ENCODE measurements at regions not wholly inside any gene's neighbourhood (a gene's known extent, or its start where the extent isn't known, plus 50 kb on each side); places are given as distances from the start of the nearest gene placed in this dataset.

DNA sequence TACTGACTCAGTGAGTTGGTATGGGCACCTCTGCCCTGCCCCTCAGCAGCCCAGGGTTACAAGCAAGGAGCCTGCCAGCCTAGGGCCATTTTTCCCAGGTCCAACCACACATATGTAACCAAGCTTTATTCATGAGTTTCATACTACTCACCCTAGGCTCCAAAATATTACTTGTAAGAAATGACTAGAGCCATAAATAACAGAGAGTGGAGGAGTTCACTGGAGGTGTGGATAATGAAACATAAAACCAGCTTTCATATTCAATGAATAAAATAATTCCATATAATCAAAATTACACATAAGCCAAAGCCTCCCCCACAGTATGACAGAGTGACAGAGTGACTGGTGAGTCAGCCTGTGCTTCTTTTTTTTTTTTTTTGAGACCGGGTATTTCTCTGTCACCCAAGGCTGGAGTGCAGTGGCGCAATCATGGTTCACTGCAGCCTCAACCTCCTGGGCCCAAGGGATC, 229.8 kb upstream of the SASH1 start:
- no peak overlapping the region for H3K4me3 ChIP-seq (replicated peaks; ENCODE audit: insufficient read depth, low read length)
- TF ChIP-seq GABPA (IDR thresholded peaks at IDR 0.05; ENCODE audit: low read depth) = no peak
- TF ChIP-seq, protein P1, sequence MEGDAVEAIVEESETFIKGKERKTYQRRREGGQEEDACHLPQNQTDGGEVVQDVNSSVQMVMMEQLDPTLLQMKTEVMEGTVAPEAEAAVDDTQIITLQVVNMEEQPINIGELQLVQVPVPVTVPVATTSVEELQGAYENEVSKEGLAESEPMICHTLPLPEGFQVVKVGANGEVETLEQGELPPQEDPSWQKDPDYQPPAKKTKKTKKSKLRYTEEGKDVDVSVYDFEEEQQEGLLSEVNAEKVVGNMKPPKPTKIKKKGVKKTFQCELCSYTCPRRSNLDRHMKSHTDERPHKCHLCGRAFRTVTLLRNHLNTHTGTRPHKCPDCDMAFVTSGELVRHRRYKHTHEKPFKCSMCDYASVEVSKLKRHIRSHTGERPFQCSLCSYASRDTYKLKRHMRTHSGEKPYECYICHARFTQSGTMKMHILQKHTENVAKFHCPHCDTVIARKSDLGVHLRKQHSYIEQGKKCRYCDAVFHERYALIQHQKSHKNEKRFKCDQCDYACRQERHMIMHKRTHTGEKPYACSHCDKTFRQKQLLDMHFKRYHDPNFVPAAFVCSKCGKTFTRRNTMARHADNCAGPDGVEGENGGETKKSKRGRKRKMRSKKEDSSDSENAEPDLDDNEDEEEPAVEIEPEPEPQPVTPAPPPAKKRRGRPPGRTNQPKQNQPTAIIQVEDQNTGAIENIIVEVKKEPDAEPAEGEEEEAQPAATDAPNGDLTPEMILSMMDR (IDR thresholded peaks at IDR 0.05; ENCODE audit: insufficient read depth, low read length) = no peak
- TF ChIP-seq POLR2AphosphoS5 (IDR thresholded peaks at IDR 0.05; ENCODE audit: low read depth) = no peak
- TF ChIP-seq SPI1 (IDR thresholded peaks at IDR 0.05; ENCODE audit: borderline replicate concordance, low read depth) = no peak
- TF ChIP-seq, protein P2, sequence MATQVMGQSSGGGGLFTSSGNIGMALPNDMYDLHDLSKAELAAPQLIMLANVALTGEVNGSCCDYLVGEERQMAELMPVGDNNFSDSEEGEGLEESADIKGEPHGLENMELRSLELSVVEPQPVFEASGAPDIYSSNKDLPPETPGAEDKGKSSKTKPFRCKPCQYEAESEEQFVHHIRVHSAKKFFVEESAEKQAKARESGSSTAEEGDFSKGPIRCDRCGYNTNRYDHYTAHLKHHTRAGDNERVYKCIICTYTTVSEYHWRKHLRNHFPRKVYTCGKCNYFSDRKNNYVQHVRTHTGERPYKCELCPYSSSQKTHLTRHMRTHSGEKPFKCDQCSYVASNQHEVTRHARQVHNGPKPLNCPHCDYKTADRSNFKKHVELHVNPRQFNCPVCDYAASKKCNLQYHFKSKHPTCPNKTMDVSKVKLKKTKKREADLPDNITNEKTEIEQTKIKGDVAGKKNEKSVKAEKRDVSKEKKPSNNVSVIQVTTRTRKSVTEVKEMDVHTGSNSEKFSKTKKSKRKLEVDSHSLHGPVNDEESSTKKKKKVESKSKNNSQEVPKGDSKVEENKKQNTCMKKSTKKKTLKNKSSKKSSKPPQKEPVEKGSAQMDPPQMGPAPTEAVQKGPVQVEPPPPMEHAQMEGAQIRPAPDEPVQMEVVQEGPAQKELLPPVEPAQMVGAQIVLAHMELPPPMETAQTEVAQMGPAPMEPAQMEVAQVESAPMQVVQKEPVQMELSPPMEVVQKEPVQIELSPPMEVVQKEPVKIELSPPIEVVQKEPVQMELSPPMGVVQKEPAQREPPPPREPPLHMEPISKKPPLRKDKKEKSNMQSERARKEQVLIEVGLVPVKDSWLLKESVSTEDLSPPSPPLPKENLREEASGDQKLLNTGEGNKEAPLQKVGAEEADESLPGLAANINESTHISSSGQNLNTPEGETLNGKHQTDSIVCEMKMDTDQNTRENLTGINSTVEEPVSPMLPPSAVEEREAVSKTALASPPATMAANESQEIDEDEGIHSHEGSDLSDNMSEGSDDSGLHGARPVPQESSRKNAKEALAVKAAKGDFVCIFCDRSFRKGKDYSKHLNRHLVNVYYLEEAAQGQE (IDR thresholded peaks at IDR 0.05; ENCODE audit: insufficient replicate concordance, low read depth) = no peak
- DNase-seq (ENCODE audit: low read depth in 1 of 2, low spot score in 1 of 2) = no peak
- no peak overlapping the region for H3K27ac ChIP-seq (replicated peaks)
- no peaks in the 10 kb centered on the region for H3K27me3 ChIP-seq (ENCODE audit: insufficient read depth, poor library complexity, severe bottlenecking)

DNA sequence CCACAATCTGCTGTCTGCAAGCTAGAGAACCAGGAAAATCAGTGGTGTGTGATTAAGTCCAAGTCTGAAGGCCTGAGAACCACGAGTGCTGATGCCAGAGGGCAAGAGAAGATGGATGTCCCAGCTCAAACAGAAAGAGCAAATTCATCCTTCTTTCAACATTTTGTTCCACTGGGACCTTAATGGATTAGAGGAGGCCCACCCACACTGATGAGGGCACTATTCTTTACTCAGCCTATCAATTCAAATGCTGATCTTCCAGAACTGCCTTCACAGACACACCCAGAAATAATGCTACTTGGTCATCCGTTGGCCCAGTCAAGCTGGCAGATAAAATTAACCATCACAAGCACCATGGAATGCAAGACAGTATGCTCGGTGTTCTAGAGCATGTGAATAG, 226.6 kb upstream of the SASH1 start:
- Histone ChIP-seq H3K27ac (replicated peaks) (no peak overlapping the region), H3K27me3 (ENCODE audit: insufficient read depth, poor library complexity, severe bottlenecking) (no peaks in the 10 kb centered on the region), H3K4me3 (replicated peaks; ENCODE audit: insufficient read depth, low read length) (no peak overlapping the region)
- no peak for TF ChIP-seq SPI1 (IDR thresholded peaks at IDR 0.05; ENCODE audit: borderline replicate concordance, low read depth)
- DNase-seq (ENCODE audit: low read depth in 1 of 2, low spot score in 1 of 2) = no peak

DNA sequence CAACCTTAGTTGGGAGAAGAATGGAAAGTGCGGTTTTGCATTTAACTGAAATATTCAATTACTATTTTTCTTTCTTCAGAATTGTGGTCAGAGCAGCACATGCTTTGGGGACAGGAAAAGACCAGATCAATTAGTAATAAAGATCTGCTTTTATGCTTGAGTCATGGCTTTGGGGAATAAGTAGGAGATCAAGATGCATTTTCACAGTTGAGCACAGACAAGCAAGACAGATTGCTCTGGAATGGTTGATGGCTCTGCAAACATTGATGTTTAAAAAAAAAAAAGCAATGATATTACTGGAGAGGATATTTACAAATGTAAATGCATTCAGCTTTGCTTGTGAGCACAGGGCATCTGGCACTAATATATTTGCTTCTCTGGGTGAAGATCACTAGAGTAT, 224.4 kb upstream of the SASH1 start:
- no peak for DNase-seq (ENCODE audit: low read depth in 1 of 2, low spot score in 1 of 2)
- Histone ChIP-seq H3K27me3 (ENCODE audit: insufficient read depth, poor library complexity, severe bottlenecking) (no peaks in the 10 kb centered on the region), H3K4me3 (replicated peaks; ENCODE audit: insufficient read depth, low read length) (no peak overlapping the region), H3K27ac (replicated peaks) (no peak overlapping the region)
- TF ChIP-seq SPI1 (IDR thresholded peaks at IDR 0.05; ENCODE audit: borderline replicate concordance, low read depth) (no peak), GABPA (IDR thresholded peaks at IDR 0.05; ENCODE audit: low read depth) (no peak), POLR2AphosphoS5 (IDR thresholded peaks at IDR 0.05; ENCODE audit: low read depth) (no peak)
- TF ChIP-seq, protein P2 (IDR thresholded peaks at IDR 0.05; ENCODE audit: insufficient replicate concordance, low read depth) = no peak

DNA sequence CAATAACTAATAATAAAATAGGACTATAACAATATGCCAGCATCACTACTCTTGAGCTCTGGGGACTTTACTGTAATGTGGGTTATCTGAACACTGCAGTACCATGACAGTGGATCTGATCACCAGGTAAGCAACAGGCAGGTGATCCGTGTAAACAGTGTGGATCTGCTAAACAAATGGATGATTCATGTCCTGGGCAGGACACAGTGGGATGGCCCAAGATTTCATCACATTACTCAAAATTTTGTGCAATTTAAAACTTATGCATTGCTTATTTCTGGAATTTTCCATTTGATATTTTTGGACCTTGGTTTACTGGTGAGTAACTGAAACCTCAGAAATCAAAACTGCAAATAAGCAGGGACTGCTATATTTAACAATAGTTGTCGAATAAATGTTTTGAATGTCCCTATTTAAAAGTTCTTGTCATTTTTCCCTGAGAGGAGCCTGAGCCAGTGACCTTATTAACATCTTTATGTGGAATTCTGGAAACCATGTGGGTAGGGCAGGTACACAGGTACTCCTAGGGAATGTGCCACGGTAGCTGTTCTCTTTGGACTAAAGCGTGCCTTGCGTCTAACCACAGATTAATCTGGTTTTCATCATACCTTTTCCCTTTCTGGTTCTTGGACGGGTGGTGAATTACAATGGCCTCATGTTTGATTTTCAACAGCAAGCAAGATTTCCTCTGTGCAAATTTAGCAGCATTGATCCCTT, 214.5 kb upstream of the SASH1 start:
- Histone ChIP-seq H3K27ac (replicated peaks) (no peak overlapping the region), H3K4me3 (replicated peaks; ENCODE audit: insufficient read depth, low read length) (no peak overlapping the region), H3K27me3 (ENCODE audit: insufficient read depth, poor library complexity, severe bottlenecking) (peaks cover 2% of the 10 kb centered on the region)
- TF ChIP-seq, protein P2 (IDR thresholded peaks at IDR 0.05; ENCODE audit: insufficient replicate concordance, low read depth) = no peak
- no peak for TF ChIP-seq GABPA (IDR thresholded peaks at IDR 0.05; ENCODE audit: low read depth)
- no peak for TF ChIP-seq POLR2AphosphoS5 (IDR thresholded peaks at IDR 0.05; ENCODE audit: low read depth)
- TF ChIP-seq, protein P1 (IDR thresholded peaks at IDR 0.05; ENCODE audit: insufficient read depth, low read length) = no peak
- no peak for TF ChIP-seq SPI1 (IDR thresholded peaks at IDR 0.05; ENCODE audit: borderline replicate concordance, low read depth)
- DNase-seq (ENCODE audit: low read depth in 1 of 2, low spot score in 1 of 2) = no peak

Measured in HL-60 (cell line).